ENCODE measurements at regions not wholly inside any gene's neighbourhood (a gene's known extent, or its start where the extent isn't known, plus 50 kb on each side); places are given as distances from the start of the nearest gene placed in this dataset.

DNA sequence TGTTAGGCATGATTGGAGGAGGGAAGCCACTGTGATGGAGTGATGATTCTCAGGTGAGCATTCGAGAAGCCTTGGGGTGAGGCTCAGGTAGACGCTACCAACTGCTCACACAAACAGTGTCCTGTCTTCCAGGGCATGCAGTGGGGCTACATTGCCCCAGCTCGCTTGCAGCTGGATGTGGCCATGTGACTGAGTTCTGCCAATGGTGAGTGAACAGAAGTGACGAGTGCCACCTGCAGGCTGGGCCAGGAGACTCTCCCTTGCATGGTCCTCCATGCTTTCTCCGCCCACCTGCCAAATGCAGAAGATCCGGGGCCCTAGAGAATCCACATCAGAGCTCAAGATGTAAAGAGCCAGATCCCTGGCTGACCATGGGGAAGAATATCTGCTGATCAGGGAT is 195.9 kb downstream of the BCR start:
- no peak for DNase-seq

DNA sequence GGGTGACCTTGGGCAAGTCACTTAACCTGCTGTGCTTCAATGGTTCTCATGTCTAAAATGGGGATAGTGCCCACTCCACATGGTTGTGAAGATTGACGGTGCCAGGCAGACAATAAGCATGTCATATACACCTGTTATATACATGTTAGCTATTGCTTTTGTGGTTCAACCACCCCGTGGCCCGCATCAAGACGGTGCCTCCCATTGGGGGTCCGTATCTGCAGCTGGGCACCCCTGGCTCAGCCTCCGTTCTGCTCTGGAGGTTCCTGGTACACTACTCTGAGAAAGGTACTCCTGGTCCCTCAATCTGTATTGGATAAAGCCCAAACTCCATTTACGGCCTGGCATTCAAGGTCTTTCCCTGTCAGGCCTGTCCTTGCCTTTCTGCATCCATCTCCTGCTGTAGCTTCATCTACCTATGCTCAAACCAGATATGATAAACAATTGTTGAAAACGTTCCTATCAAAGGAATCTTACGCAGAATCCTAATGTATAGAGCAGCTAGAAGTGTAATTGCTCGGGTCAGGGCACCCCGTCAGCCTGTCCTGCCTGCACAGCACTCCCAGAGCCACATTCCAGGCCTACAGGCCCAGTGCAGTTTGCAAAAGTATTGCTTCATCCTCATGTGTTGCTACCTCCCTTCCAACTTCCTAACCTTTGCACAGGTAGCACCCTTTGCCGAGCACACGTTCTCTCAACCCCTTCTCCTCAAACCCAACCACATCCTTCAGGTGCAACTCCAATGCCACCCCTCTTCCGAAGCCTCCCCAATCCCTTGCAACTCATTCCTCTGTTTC is 194.9 kb downstream of the BCR start:
- DNase-seq, result no peak

DNA sequence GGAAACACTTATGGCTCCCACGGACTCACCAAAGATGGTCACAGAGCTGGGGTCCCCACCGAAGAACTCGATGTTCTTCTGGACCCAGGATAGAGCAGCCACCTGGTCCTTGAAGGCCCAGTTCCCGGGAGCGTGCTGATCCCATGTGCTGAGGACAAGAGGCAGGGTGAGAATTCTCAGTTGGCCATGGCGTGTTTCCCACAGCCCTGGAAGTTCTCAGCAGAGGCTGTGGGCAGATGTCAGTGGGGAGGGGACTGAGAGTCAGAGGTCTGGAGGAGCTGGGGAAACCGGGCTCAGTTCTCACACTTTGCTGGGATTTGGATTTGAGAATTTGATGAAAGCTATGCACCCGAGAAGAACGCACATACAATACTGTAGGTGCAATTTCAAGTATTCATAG is 193.3 kb downstream of the BCR start:
- no peak for DNase-seq

DNA sequence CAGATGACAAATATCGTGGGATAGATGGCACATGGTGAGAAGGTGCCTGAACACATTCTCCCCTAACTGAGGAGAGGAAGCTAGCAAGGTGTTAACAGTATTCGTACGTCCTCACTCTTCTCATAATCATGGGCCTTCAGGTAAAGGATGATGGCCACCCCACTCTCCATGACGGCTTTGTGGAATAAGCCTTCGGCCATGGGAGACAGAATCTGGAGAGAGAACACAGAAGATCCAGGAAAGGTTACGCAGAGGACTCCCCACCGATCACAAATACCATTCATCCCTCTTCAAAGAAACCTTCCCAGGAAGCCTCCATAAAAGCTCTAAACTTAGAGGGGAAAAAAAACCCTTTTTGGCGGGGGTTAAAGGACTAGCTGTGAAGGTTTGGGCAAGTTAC is 189.9 kb downstream of the BCR start:
- DNase-seq, result no peak

DNA sequence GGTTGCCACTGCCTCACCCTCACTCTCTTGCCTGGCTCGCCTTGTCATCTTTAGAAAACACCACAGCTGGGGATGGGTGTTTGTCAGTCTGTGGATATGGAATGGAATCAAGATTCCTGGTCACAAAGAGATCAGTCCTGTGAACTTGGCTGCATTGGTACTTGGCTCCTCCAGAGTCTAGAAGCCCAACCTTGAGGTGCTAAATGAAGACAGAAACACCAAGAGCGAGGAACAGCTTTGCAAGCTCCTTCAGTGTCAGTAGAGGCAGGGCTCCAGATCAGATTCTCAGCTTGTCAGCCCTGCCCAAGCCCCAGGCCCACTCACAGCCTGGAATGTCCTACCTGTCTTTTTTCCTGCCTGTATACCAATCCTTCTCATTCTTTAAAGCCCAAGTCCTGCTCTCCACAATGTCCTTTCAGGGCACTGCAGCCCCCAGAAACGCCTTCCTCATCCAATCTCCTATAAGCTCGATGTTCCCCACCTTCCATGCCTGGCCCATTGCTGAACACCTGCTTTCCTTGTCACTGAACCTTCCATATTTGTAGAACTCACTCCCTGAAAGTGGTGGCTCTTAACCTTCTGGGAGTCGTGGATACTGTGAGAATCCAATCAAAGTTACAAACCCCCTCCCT is 188.9 kb downstream of the BCR start:
- no peak for DNase-seq

Data from activated CD4-positive, alpha-beta T cell treated with anti-CD3 and anti-CD28 coated beads, Interleukin-2, amount 50 U/mL, for 4 hours (primary cell).